ENCODE measurements at regions not wholly inside any gene's neighbourhood (a gene's known extent, or its start where the extent isn't known, plus 50 kb on each side); places are given as distances from the start of the nearest gene placed in this dataset.

GRCh38 chr14:79937433-79937832, 273.9 kb downstream of the DIO2 start:
- no peak overlapping the region for H3K4me3 ChIP-seq (ENCODE audit: control insufficient read depth, low read depth, low read length)
- TF ChIP-seq, protein P1, sequence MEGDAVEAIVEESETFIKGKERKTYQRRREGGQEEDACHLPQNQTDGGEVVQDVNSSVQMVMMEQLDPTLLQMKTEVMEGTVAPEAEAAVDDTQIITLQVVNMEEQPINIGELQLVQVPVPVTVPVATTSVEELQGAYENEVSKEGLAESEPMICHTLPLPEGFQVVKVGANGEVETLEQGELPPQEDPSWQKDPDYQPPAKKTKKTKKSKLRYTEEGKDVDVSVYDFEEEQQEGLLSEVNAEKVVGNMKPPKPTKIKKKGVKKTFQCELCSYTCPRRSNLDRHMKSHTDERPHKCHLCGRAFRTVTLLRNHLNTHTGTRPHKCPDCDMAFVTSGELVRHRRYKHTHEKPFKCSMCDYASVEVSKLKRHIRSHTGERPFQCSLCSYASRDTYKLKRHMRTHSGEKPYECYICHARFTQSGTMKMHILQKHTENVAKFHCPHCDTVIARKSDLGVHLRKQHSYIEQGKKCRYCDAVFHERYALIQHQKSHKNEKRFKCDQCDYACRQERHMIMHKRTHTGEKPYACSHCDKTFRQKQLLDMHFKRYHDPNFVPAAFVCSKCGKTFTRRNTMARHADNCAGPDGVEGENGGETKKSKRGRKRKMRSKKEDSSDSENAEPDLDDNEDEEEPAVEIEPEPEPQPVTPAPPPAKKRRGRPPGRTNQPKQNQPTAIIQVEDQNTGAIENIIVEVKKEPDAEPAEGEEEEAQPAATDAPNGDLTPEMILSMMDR (IDR thresholded peaks at IDR 0.05; ENCODE audit: control insufficient read depth, insufficient read depth, low read depth, low read length, missing control alignments): no peak
- no peak for DNase-seq (ENCODE audit: low read depth)

GRCh38 chr14:79924551-79924950, 286.8 kb downstream of the DIO2 start:
- DNase-seq (ENCODE audit: low read depth): no peak
- no peak overlapping the region for H3K4me3 ChIP-seq (ENCODE audit: control insufficient read depth, low read depth, low read length)
- TF ChIP-seq, protein P1 (IDR thresholded peaks at IDR 0.05; ENCODE audit: control insufficient read depth, insufficient read depth, low read depth, low read length, missing control alignments): no peak

GRCh38 chr14:79920180-79920692, 291.1 kb downstream of the DIO2 start:
- TF ChIP-seq, protein P1 (IDR thresholded peaks at IDR 0.05; ENCODE audit: control insufficient read depth, insufficient read depth, low read depth, low read length, missing control alignments): no peak
- H3K4me3 ChIP-seq (ENCODE audit: control insufficient read depth, low read depth, low read length): no peak overlapping the region

More at GRCh38 chr14:79920180-79920692, 291.1 kb downstream of the DIO2 start:
- no peak for DNase-seq (ENCODE audit: low read depth)

Data from AG09309 (cell line).